GM18511 (cell line): ENCODE measurements at regions not wholly inside any gene's neighbourhood (a gene's known extent, or its start where the extent isn't known, plus 50 kb on each side); places are given as distances from the start of the nearest gene placed in this dataset.

Experiments
- ATAC-seq: cut with Tn5 transposase; IDR thresholded peaks from one replicate; pipeline ENCODE4 v1.9.1; 2021; ENCODE audit warnings: mild to moderate bottlenecking, moderate library complexity; ENCODE audit not compliant: unreplicated experiment

- ATAC-seq: no peak
Observed at GRCh38 chrX:51437521-51437920, 58.9 kb downstream of the NUDT11 start.

- ATAC-seq: no peak
Observed at GRCh38 chrX:51435101-51435500, 61.3 kb downstream of the NUDT11 start.

GRCh38 chrX:51421972-51422597, 74.3 kb downstream of the NUDT11 start:
- no peak for ATAC-seq

- no peak for ATAC-seq
Observed at GRCh38 chrX:51420610-51421009, 75.8 kb downstream of the NUDT11 start.

- ATAC-seq: no peak
Observed at GRCh38 chrX:51408462-51408861, 75.8 kb downstream of the NUDT10 start.

- ATAC-seq: no peak
Observed at GRCh38 chrX:51407520-51408409, 75.1 kb downstream of the NUDT10 start.

GRCh38 chrX:51406688-51407519, 74.3 kb downstream of the NUDT10 start:
- no peak for ATAC-seq

- no peak for ATAC-seq
Observed at GRCh38 chrX:51404445-51404844, 71.8 kb downstream of the NUDT10 start.

GRCh38 chrX:51395810-51396728, 63.4 kb downstream of the NUDT10 start:
- ATAC-seq: peak; percentile 58

- no peak for ATAC-seq
Observed at GRCh38 chrX:51395480-51395809, 62.8 kb downstream of the NUDT10 start.
